Spleen (tissue), 7 donors: ENCODE measurements at regions not wholly inside any gene's neighbourhood (a gene's known extent, or its start where the extent isn't known, plus 50 kb on each side); places are given as distances from the start of the nearest gene placed in this dataset.

Source experiments
- CTCF ChIP-seq, 11 experiments: fragments of 200-600 bp in 7 of 11; fragments of 450-650 bp in 4 of 11; sonication (generic) in 4 of 11; IDR thresholded peaks in 8 of 11; conservative IDR thresholded peaks in 3 of 11; 1 replicate in 7 of 11; 2 replicates in 4 of 11; pipeline versions ENCODE4 v1.4.0 to v1.8.0; 2016 to 2021; ENCODE audit warnings: antibody characterized with exemption in 11 of 11, inconsistent platforms in 4 of 11, mild to moderate bottlenecking in 1 of 11
- POLR2A ChIP-seq, 3 donors: fragments of 450-650 bp; IDR thresholded peaks; one replicate each; pipeline ENCODE4 v1.5.1; 2017; ENCODE audit warnings: antibody characterized with exemption in 3 of 3, mild to moderate bottlenecking in 1 of 3
- POLR2AphosphoS5 ChIP-seq, 3 donors: sonication (generic); formaldehyde crosslinking; IDR thresholded peaks; one replicate each; pipeline ENCODE4 v1.5.1; 2017; ENCODE audit warnings: antibody characterized with exemption in 3 of 3
- donor health status: DM: no; HTN: no; CAD: no; lungs with moderate emphysema.
- donor health status: DM: no; HTN: no; CAD: no.
- donor health status: DM: no; HTN: no; CAD: no.

- TF ChIP-seq CTCF (IDR thresholded peaks at IDR 0.05 in 8 of 11, conservative IDR thresholded peaks at IDR 0.05 in 3 of 11) (no peak), POLR2A (IDR thresholded peaks at IDR 0.05) (no peak), POLR2AphosphoS5 (IDR thresholded peaks at IDR 0.05) (no peak)
Observed at GRCh38 chr11:29682856-29683255, 334.0 kb downstream of the KCNA4 start.
